DOHH2 (cell line): ENCODE measurements at regions not wholly inside any gene's neighbourhood (a gene's known extent, or its start where the extent isn't known, plus 50 kb on each side); places are given as distances from the start of the nearest gene placed in this dataset.

ENCODE experiments used
- H3F3A ChIP-seq: fragments of 200-600 bp; sonication (generic), shearing (Covaris generic); 2 replicates; pipeline ENCODE4 v1.6.0; 2016; ENCODE audit warnings: antibody characterized with exemption, mild to moderate bottlenecking; ENCODE audit not compliant: control insufficient read depth, insufficient read depth
- H3K27ac ChIP-seq: fragments of 200-600 bp; sonication (generic); 2 replicates; pipeline ENCODE4 v1.5.1; 2014; ENCODE audit warnings: low read depth, mild to moderate bottlenecking, low read length, moderate library complexity
- H3K27me3 ChIP-seq: fragments of 200-600 bp; sonication (generic); 2 replicates; pipeline ENCODE4 v1.6.1; 2014; ENCODE audit warnings: mild to moderate bottlenecking, low read length, mixed read lengths; ENCODE audit not compliant: control insufficient read depth
- H3K36me3 ChIP-seq: fragments of 200-600 bp; sonication (generic); 2 replicates; pipeline ENCODE4 v1.6.1; 2014; ENCODE audit warnings: mild to moderate bottlenecking, low read length, moderate library complexity, mixed read lengths; ENCODE audit not compliant: control insufficient read depth
- H3K4me1 ChIP-seq: fragments of 200-600 bp; sonication (generic); 2 replicates; pipeline ENCODE4 v1.6.1; 2014; ENCODE audit warnings: mild to moderate bottlenecking, low read length, mixed read lengths; ENCODE audit not compliant: control insufficient read depth
- H3K4me2 ChIP-seq: fragments of 200-600 bp; sonication (generic); 2 replicates; pipeline ENCODE4 v1.6.0; 2014; ENCODE audit warnings: mild to moderate bottlenecking, low read length, moderate library complexity
- H3K4me3 ChIP-seq: fragments of 200-600 bp; sonication (generic); 2 replicates; pipeline ENCODE4 v1.5.1; 2014; ENCODE audit warnings: mild to moderate bottlenecking, low read length, mixed read lengths
- H3K79me2 ChIP-seq: fragments of 200-600 bp; sonication (generic); 2 replicates; pipeline ENCODE4 v1.6.1; 2014; ENCODE audit warnings: mild to moderate bottlenecking, low read length, mixed read lengths; ENCODE audit not compliant: control insufficient read depth
- H3K9me2 ChIP-seq: fragments of 200-600 bp; sonication (generic); replicated peaks from 2 replicates; pipeline ENCODE4 v1.6.1; 2014; ENCODE audit warnings: mild to moderate bottlenecking, low read length, mixed read lengths; ENCODE audit not compliant: control insufficient read depth
- H3K9me3 ChIP-seq: fragments of 200-600 bp; sonication (generic); 2 replicates; pipeline ENCODE4 v1.6.1; 2014; ENCODE audit warnings: antibody characterized with exemption, low read length, mixed read lengths; ENCODE audit not compliant: control insufficient read depth, insufficient read depth
- H4K20me1 ChIP-seq: fragments of 200-600 bp; sonication (generic); 2 replicates; pipeline ENCODE4 v1.6.0; 2014; ENCODE audit warnings: low read depth, mild to moderate bottlenecking, antibody characterized with exemption, low read length, moderate library complexity; ENCODE audit not compliant: control insufficient read depth, insufficient read depth
- EZH2phosphoT487 ChIP-seq: fragments of 200-600 bp; sonication (generic); IDR thresholded peaks from 2 replicates; pipeline ENCODE4 v1.6.1; 2017; ENCODE audit warnings: borderline replicate concordance, mild to moderate bottlenecking, antibody characterized with exemption, low read length, moderate library complexity, mixed read lengths
- TF ChIP-seq, protein P1 (sequence below): fragments of 200-600 bp; sonication (generic); IDR thresholded peaks from one replicate; pipeline ENCODE4 v1.5.1; 2014; ENCODE audit warnings: antibody characterized with exemption, mild to moderate bottlenecking, low read depth, low read length; ENCODE audit not compliant: poor library complexity, severe bottlenecking

DNA sequence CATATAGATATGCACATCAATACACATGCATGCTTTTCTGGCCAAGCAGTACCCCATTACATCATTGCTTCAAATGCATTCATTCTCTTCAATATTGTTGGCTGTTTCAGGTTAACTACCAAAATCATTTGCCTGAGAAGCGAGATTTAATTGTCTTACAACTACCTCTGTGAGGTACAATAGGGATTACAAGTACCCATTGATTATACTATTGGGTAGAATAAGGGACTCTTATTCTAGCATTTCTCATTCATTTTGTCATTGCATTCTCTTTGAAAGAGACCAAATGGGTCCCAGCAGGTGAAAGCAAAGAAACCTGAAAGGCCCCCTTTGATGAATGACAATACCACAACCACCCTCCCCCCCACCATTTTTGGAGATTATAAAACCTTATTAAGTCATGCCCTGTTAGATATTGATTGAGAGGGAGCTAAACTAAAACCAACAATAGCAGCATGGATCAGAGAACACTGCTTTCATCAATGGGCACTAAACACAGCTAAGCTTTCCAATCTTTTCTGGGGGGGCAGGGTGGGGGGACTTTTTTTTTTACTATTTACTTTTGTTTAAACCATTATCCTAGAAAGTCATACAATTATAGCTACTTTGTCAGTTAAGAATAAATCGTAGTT lies 375.0 kb upstream of the CCNH start:
- TF ChIP-seq, protein P1, sequence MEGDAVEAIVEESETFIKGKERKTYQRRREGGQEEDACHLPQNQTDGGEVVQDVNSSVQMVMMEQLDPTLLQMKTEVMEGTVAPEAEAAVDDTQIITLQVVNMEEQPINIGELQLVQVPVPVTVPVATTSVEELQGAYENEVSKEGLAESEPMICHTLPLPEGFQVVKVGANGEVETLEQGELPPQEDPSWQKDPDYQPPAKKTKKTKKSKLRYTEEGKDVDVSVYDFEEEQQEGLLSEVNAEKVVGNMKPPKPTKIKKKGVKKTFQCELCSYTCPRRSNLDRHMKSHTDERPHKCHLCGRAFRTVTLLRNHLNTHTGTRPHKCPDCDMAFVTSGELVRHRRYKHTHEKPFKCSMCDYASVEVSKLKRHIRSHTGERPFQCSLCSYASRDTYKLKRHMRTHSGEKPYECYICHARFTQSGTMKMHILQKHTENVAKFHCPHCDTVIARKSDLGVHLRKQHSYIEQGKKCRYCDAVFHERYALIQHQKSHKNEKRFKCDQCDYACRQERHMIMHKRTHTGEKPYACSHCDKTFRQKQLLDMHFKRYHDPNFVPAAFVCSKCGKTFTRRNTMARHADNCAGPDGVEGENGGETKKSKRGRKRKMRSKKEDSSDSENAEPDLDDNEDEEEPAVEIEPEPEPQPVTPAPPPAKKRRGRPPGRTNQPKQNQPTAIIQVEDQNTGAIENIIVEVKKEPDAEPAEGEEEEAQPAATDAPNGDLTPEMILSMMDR = no peak
- TF ChIP-seq EZH2phosphoT487 = no peak
- Histone ChIP-seq H3K4me3 (no peak overlapping the region), H3K9me2 (no peaks in the 10 kb centered on the region), H3K27me3 (no peaks in the 10 kb centered on the region), H3K27ac (no peak overlapping the region), H4K20me1 (no peaks in the 10 kb centered on the region), H3K79me2 (no peaks in the 10 kb centered on the region), H3K4me1 (peaks cover 21% of the 10 kb centered on the region), H3K9me3 (no peaks in the 10 kb centered on the region), H3K4me2 (no peak overlapping the region), H3F3A (no peaks in the 10 kb centered on the region), H3K36me3 (no peaks in the 10 kb centered on the region)

DNA sequence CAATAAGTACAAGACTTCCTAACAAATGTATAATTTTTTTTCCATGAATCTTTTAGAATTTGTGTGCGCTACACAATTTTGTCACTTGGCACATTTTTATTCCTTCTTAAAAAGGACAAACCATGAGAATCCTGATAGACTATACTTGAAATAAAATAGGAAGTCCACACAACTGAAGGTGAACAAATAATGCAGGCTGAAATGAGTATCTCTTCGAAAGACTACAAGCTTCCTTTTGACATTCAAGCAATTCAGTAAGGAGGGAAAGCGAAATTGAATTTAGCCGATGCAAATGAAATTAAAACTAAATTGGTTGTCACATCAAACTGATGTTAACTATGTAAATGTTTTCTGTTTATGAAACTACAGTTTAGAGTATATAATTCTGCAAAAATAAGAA lies 374.4 kb upstream of the CCNH start:
- no peaks in the 10 kb centered on the region for H3F3A ChIP-seq
- no peaks in the 10 kb centered on the region for H3K27me3 ChIP-seq
- no peak overlapping the region for H3K4me3 ChIP-seq
- TF ChIP-seq, protein P1 = no peak
- no peak for TF ChIP-seq EZH2phosphoT487
- H3K9me3 ChIP-seq = no peaks in the 10 kb centered on the region
- H3K36me3 ChIP-seq = no peaks in the 10 kb centered on the region
- H3K27ac ChIP-seq = no peak overlapping the region
- no peak overlapping the region for H3K4me2 ChIP-seq
- H3K9me2 ChIP-seq = no peaks in the 10 kb centered on the region
- H4K20me1 ChIP-seq = no peaks in the 10 kb centered on the region
- peaks cover 27% of the 10 kb centered on the region for H3K4me1 ChIP-seq
- H3K79me2 ChIP-seq = no peaks in the 10 kb centered on the region

DNA sequence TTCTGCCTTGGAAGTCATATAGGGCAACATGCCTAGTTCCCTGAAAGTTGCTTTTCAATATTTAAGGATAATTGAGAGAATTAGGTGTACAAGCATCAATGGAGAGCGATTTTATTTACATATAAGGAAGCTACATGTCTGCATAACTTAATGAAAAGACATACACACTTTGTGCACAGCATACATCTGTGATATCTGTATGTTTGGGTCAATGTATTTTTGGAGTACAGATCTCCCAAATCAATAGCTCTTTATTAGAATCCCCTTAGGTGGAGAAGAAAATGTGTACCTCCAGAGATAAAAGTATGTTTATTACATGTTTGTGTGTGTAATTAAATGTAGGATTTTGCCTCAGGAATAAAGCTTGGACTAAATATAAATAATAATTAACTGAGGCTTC lies 373.7 kb upstream of the CCNH start:
- H3K36me3 ChIP-seq = no peaks in the 10 kb centered on the region
- H3K79me2 ChIP-seq = no peaks in the 10 kb centered on the region
- no peak overlapping the region for H3K4me3 ChIP-seq
- no peaks in the 10 kb centered on the region for H3K9me2 ChIP-seq
- H4K20me1 ChIP-seq = no peaks in the 10 kb centered on the region
- peaks cover 30% of the 10 kb centered on the region for H3K4me1 ChIP-seq
- no peak overlapping the region for H3K4me2 ChIP-seq
- no peaks in the 10 kb centered on the region for H3K27me3 ChIP-seq
- no peak overlapping the region for H3K27ac ChIP-seq
- H3F3A ChIP-seq = no peaks in the 10 kb centered on the region
- TF ChIP-seq, protein P1 = no peak
- TF ChIP-seq EZH2phosphoT487 = no peak
- no peaks in the 10 kb centered on the region for H3K9me3 ChIP-seq
